Gastrocnemius medialis (tissue), 4 donors: ENCODE measurements at regions not wholly inside any gene's neighbourhood (a gene's known extent, or its start where the extent isn't known, plus 50 kb on each side); places are given as distances from the start of the nearest gene placed in this dataset.

Experiments used
- POLR2A ChIP-seq, 2 donors: fragments of 450-650 bp; IDR thresholded peaks; one replicate each; pipeline ENCODE4 v1.6.1; 2017; ENCODE audit warnings: antibody characterized with exemption in 2 of 2, mild to moderate bottlenecking in 2 of 2, moderate library complexity in 2 of 2
- TF ChIP-seq, protein P1 (sequence below), 5 experiments: fragments of 450-650 bp in 3 of 5; fragments of 200-600 bp in 2 of 5; sonication (generic) in 2 of 5; IDR thresholded peaks in 4 of 5; conservative IDR thresholded peaks in 1 of 5; 1 replicate in 4 of 5; 2 replicates in 1 of 5; pipeline ENCODE4 v1.5.1; 2016 to 2019; ENCODE audit warnings: antibody characterized with exemption in 5 of 5, mild to moderate bottlenecking in 3 of 5, moderate library complexity in 3 of 5

GRCh38 chr17:77694391-77695363 lies 263.8 kb upstream of the TNRC6C start:
- TF ChIP-seq, protein P1, sequence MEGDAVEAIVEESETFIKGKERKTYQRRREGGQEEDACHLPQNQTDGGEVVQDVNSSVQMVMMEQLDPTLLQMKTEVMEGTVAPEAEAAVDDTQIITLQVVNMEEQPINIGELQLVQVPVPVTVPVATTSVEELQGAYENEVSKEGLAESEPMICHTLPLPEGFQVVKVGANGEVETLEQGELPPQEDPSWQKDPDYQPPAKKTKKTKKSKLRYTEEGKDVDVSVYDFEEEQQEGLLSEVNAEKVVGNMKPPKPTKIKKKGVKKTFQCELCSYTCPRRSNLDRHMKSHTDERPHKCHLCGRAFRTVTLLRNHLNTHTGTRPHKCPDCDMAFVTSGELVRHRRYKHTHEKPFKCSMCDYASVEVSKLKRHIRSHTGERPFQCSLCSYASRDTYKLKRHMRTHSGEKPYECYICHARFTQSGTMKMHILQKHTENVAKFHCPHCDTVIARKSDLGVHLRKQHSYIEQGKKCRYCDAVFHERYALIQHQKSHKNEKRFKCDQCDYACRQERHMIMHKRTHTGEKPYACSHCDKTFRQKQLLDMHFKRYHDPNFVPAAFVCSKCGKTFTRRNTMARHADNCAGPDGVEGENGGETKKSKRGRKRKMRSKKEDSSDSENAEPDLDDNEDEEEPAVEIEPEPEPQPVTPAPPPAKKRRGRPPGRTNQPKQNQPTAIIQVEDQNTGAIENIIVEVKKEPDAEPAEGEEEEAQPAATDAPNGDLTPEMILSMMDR (IDR thresholded peaks at IDR 0.05 in 4 of 5, conservative IDR thresholded peaks at IDR 0.05 in 1 of 5), result no peak
- TF ChIP-seq POLR2A (IDR thresholded peaks at IDR 0.05), result no peak
